Right lobe of liver (tissue), 4 donors: ENCODE measurements at regions not wholly inside any gene's neighbourhood (a gene's known extent, or its start where the extent isn't known, plus 50 kb on each side); places are given as distances from the start of the nearest gene placed in this dataset.

Source experiments
- CTCF ChIP-seq, 4 donors: fragments of 200-600 bp in 3 of 4; fragments of 450-650 bp in 1 of 4; IDR thresholded peaks; one replicate each; pipeline versions ENCODE4 v1.5.1 to v1.8.0; 2016 to 2022; ENCODE audit warnings: antibody characterized with exemption in 4 of 4, mild to moderate bottlenecking in 2 of 4
- POLR2A ChIP-seq: fragments of 450-650 bp; IDR thresholded peaks from one replicate; pipeline ENCODE4 v1.6.1; 2017; ENCODE audit warnings: antibody characterized with exemption, mild to moderate bottlenecking
- donor health status: DM: no; HTN: no; CAD: no.
- donor health status: DM: no; HTN: no; CAD: no.
- donor health status: DM: no; HTN: yes; CAD: no.

GRCh38 chr13:34421858-34422475 is 520.1 kb upstream of the NBEA start:
- TF ChIP-seq CTCF (IDR thresholded peaks at IDR 0.05) (no peak), POLR2A (no peak)
